Adrenal gland (tissue), 5 donors: ENCODE measurements at regions not wholly inside any gene's neighbourhood (a gene's known extent, or its start where the extent isn't known, plus 50 kb on each side); places are given as distances from the start of the nearest gene placed in this dataset.

Source experiments
- CTCF ChIP-seq, 6 experiments: fragments of 450-650 bp in 4 of 6; fragments of 200-600 bp in 2 of 6; sonication (generic) in 1 of 6; IDR thresholded peaks; 1 replicate in 5 of 6; 2 replicates in 1 of 6; pipeline versions ENCODE4 v1.5.1 to v1.8.0; 2016 to 2021; ENCODE audit warnings: antibody characterized with exemption in 6 of 6, mild to moderate bottlenecking in 2 of 6, moderate library complexity in 1 of 6
- POLR2A ChIP-seq, 2 donors: fragments of 450-650 bp; IDR thresholded peaks; one replicate each; pipeline ENCODE4 v1.6.1; 2017; ENCODE audit warnings: antibody characterized with exemption in 2 of 2, mild to moderate bottlenecking in 2 of 2, moderate library complexity in 1 of 2
- donor health status: DM: no; HTN: no; CAD: no.

DNA sequence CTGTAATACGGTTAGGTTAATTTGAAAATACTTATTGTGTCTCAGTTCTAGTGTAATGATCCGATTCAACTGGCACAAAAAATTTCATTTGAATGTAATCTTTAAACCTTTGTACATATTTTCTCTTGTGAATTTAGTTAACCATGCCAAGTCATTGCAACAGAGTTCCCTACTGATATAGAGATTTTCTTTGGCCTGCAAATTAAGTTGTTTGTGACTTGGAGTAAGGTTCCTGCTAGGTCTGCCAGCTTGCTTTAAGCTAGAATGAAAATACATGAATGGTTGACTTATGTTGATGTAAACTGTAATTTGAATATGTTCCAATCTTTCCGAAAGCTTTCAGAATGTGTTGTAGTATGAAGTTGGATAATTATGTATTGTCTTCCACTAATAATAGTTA, 1004.1 kb upstream of the EDIL3 start:
- no peak for TF ChIP-seq CTCF (IDR thresholded peaks at IDR 0.05)
- no peak for TF ChIP-seq POLR2A (IDR thresholded peaks at IDR 0.05)
